RWPE1 (cell line): ENCODE measurements at regions not wholly inside any gene's neighbourhood (a gene's known extent, or its start where the extent isn't known, plus 50 kb on each side); places are given as distances from the start of the nearest gene placed in this dataset.

Experiments used
- CTCF ChIA-PET: fragments of 350-600 bp; sonication (Branson Sonifier 250); formaldehyde crosslinking; extraction: SDS; loops from one replicate; lab custom pipeline; 2021; lab: Yijun Ruan, JAX
- POLR2A ChIA-PET: fragments of 400-600 bp; formaldehyde crosslinking; extraction: SDS; loops from one replicate; lab custom pipeline; 2020; ENCODE audit warnings: antibody characterized with exemption; ENCODE audit not compliant: low non-redundant PET; lab: Yijun Ruan, JAX
- DNase-seq: peaks from one replicate; pipeline ENCODE4 v3.0.0; 2012; ENCODE audit warnings: low spot score
- H3K27ac ChIP-seq: fragments of 450-650 bp; 2 replicates; pipeline ENCODE4 v1.5.1; 2017
- CTCF ChIP-seq: fragments of 450-650 bp; conservative IDR thresholded peaks from 2 replicates; pipeline ENCODE4 v1.5.1; 2017; ENCODE audit warnings: low read depth, mild to moderate bottlenecking

- ChIA-PET POLR2A (no interaction called here), CTCF (no interaction called here)
- no peak overlapping the region for H3K27ac ChIP-seq
- DNase-seq: no peak
- no peak for TF ChIP-seq CTCF
Observed at GRCh38 chr21:38196036-38196435, 60.8 kb upstream of the KCNJ15 start.

GRCh38 chr21:38202811-38203210, 54.0 kb upstream of the KCNJ15 start:
- no peak overlapping the region for H3K27ac ChIP-seq
- POLR2A ChIA-PET: no interaction called here
- no peak for DNase-seq
- CTCF ChIA-PET: interaction anchor here (0.7 to 1.0 kb wide), 3 partner anchors 140 to 150 kb away, joined by 3 read pairs; no protein-coding TSS in a partner anchor
- no peak for TF ChIP-seq CTCF

- DNase-seq: no peak
- no peak overlapping the region for H3K27ac ChIP-seq
- ChIA-PET POLR2A (no interaction called here), CTCF (interaction anchor here (0.7 to 1.0 kb wide), 2 partner anchors 140 to 149 kb away, joined by 3 read pairs; no protein-coding TSS in a partner anchor)
- TF ChIP-seq CTCF: no peak
Observed at GRCh38 chr21:38203229-38203628, 53.6 kb upstream of the KCNJ15 start.

GRCh38 chr21:38205940-38206339, 50.9 kb upstream of the KCNJ15 start:
- POLR2A ChIA-PET: no interaction called here
- no peak for DNase-seq
- H3K27ac ChIP-seq: no peak overlapping the region
- CTCF ChIA-PET: no interaction called here
- TF ChIP-seq CTCF: no peak

- ChIA-PET POLR2A (no interaction called here), CTCF (no interaction called here)
- DNase-seq: no peak
- no peak for TF ChIP-seq CTCF
- no peak overlapping the region for H3K27ac ChIP-seq
Observed at GRCh38 chr21:38206646-38207045, 50.1 kb upstream of the KCNJ15 start.
